Sigmoid colon (tissue), 6 donors: ENCODE measurements at regions not wholly inside any gene's neighbourhood (a gene's known extent, or its start where the extent isn't known, plus 50 kb on each side); places are given as distances from the start of the nearest gene placed in this dataset.

Experiments used
- DNase-seq: peaks from one replicate; pipeline ENCODE4 v3.0.0-alpha.2; 2019
- H3K27ac ChIP-seq, 4 donors: fragments of 200-600 bp; sonication (generic); one replicate each; pipeline ENCODE4 v1.5.1; 2016 to 2019; ENCODE audit warnings: mild to moderate bottlenecking in 1 of 4
- H3K27me3 ChIP-seq, 3 donors: fragments of 200-600 bp; sonication (generic); one replicate each; pipeline ENCODE4 v1.5.1; 2019; ENCODE audit warnings: mild to moderate bottlenecking in 1 of 3
- H3K36me3 ChIP-seq, 4 donors: fragments of 200-600 bp; sonication (generic); one replicate each; pipeline ENCODE4 v1.5.1; 2016 to 2019
- H3K4me1 ChIP-seq, 4 donors: fragments of 200-600 bp; sonication (generic); one replicate each; pipeline ENCODE4 v1.5.1; 2017 to 2019
- H3K4me3 ChIP-seq, 4 donors: fragments of 200-600 bp; sonication (generic); one replicate each; pipeline ENCODE4 v1.5.1; 2017 to 2019; ENCODE audit warnings: mild to moderate bottlenecking in 2 of 4, moderate library complexity in 1 of 4
- H3K9me3 ChIP-seq, 4 donors: fragments of 200-600 bp in 3 of 4; sonication (generic) in 3 of 4; one replicate each; pipeline versions ENCODE4 v1.5.1 to v1.6.1; 2013 to 2019
- CTCF ChIP-seq, 4 experiments: fragments of 450-650 bp in 3 of 4; fragments of 200-600 bp in 1 of 4; IDR thresholded peaks; one replicate each; pipeline ENCODE4 v1.5.1; 2016 to 2019; ENCODE audit warnings: antibody characterized with exemption in 4 of 4, mild to moderate bottlenecking in 3 of 4, moderate library complexity in 2 of 4
- EP300 ChIP-seq, 4 donors: sonication (generic); formaldehyde crosslinking; IDR thresholded peaks; one replicate each; pipeline ENCODE4 v1.6.1; 2017; ENCODE audit warnings: antibody characterized with exemption in 4 of 4
- POLR2A ChIP-seq, 2 donors: fragments of 450-650 bp; IDR thresholded peaks; one replicate each; pipeline ENCODE4 v1.6.1; 2016; ENCODE audit warnings: antibody characterized with exemption in 2 of 2, mild to moderate bottlenecking in 2 of 2, moderate library complexity in 2 of 2
- POLR2AphosphoS5 ChIP-seq, 4 donors: sonication (generic); formaldehyde crosslinking; IDR thresholded peaks; one replicate each; pipeline ENCODE4 v1.6.1; 2017; ENCODE audit warnings: antibody characterized with exemption in 4 of 4
- WGBS, 2 donors: extraction: QIAGEN DNeasy Blood & Tissue Kit; methylation state at CpG; one replicate each; pipeline ENCODE4 v1.1.7; 2013; 5-methylcytosine and 5-hydroxymethylcytosine counted together
- intact Hi-C: fragments of 100-400 bp; cut with DNase I; formaldehyde crosslinking; loops from one replicate; pipeline ENCODE4 v1.15.1; 2023
- donor health status: healthy with polysubstance abuse.
- donor health status: healthy.

GRCh38 chr11:39209981-39210380 lies 2249.5 kb downstream of the LRRC4C start:
- Histone ChIP-seq H3K4me1 (no peaks in the 10 kb centered on the region), H3K9me3 (no peaks in the 10 kb centered on the region), H3K36me3 (no peaks in the 10 kb centered on the region), H3K4me3 (no peak overlapping the region), H3K27ac (no peak overlapping the region), H3K27me3 (no peaks in the 10 kb centered on the region)
- intact Hi-C loops, result no loop called here
- WGBS, 2 donors, result 84 to 87% methylated on average over 2 of the region's 2 CpGs
- no peak for DNase-seq
- TF ChIP-seq POLR2A (IDR thresholded peaks at IDR 0.05) (no peak), EP300 (IDR thresholded peaks at IDR 0.05) (no peak), CTCF (IDR thresholded peaks at IDR 0.05) (no peak), POLR2AphosphoS5 (IDR thresholded peaks at IDR 0.05) (no peak)

- 53 to 67% methylated on average over 3 of the region's 3 CpGs for WGBS, 2 donors
- H3K4me1 ChIP-seq, result no peaks in the 10 kb centered on the region
- no peak overlapping the region for H3K27ac ChIP-seq
- no peaks in the 10 kb centered on the region for H3K27me3 ChIP-seq
- TF ChIP-seq POLR2A (IDR thresholded peaks at IDR 0.05) (no peak), POLR2AphosphoS5 (IDR thresholded peaks at IDR 0.05) (no peak), CTCF (IDR thresholded peaks at IDR 0.05) (no peak), EP300 (IDR thresholded peaks at IDR 0.05) (no peak)
- no peaks in the 10 kb centered on the region for H3K36me3 ChIP-seq
- no peak for DNase-seq
- H3K4me3 ChIP-seq, result no peak overlapping the region
- intact Hi-C loops, result no loop called here
- H3K9me3 ChIP-seq, result no peaks in the 10 kb centered on the region
Observed at GRCh38 chr11:39205236-39205995, 2254.0 kb downstream of the LRRC4C start.

GRCh38 chr11:39192671-39193070 lies 2266.8 kb downstream of the LRRC4C start:
- WGBS, 2 donors, result 96 to 97% methylated on average over 24 of the region's 24 CpGs
- H3K9me3 ChIP-seq, result no peaks in the 10 kb centered on the region
- no peaks in the 10 kb centered on the region for H3K4me1 ChIP-seq
- H3K27me3 ChIP-seq, result no peaks in the 10 kb centered on the region
- TF ChIP-seq POLR2A (IDR thresholded peaks at IDR 0.05), result no peak
- no peak for TF ChIP-seq CTCF (IDR thresholded peaks at IDR 0.05)
- no peak for TF ChIP-seq EP300 (IDR thresholded peaks at IDR 0.05)
- no peak for TF ChIP-seq POLR2AphosphoS5 (IDR thresholded peaks at IDR 0.05)
- no peak overlapping the region for H3K27ac ChIP-seq
- H3K4me3 ChIP-seq, result no peak overlapping the region
- no peak for DNase-seq
- H3K36me3 ChIP-seq, result no peaks in the 10 kb centered on the region
- intact Hi-C loops, result no loop called here

GRCh38 chr11:39190751-39191150 lies 2268.7 kb downstream of the LRRC4C start:
- Histone ChIP-seq H3K4me1 (no peaks in the 10 kb centered on the region), H3K27ac (no peak overlapping the region), H3K27me3 (no peaks in the 10 kb centered on the region), H3K36me3 (no peaks in the 10 kb centered on the region), H3K9me3 (no peaks in the 10 kb centered on the region), H3K4me3 (no peak overlapping the region)
- WGBS, 2 donors, result 38 to 62% methylated on average over 2 of the region's 2 CpGs
- no peak for TF ChIP-seq POLR2AphosphoS5 (IDR thresholded peaks at IDR 0.05)
- no peak for TF ChIP-seq CTCF (IDR thresholded peaks at IDR 0.05)
- TF ChIP-seq POLR2A (IDR thresholded peaks at IDR 0.05), result no peak
- TF ChIP-seq EP300 (IDR thresholded peaks at IDR 0.05), result no peak
- no peak for DNase-seq
- intact Hi-C loops, result no loop called here

GRCh38 chr11:39177678-39178077 lies 2281.8 kb downstream of the LRRC4C start:
- Histone ChIP-seq H3K4me1 (no peaks in the 10 kb centered on the region), H3K9me3 (no peaks in the 10 kb centered on the region), H3K4me3 (no peak overlapping the region), H3K27me3 (no peaks in the 10 kb centered on the region), H3K27ac (no peak overlapping the region), H3K36me3 (no peaks in the 10 kb centered on the region)
- TF ChIP-seq CTCF (IDR thresholded peaks at IDR 0.05), result no peak
- TF ChIP-seq EP300 (IDR thresholded peaks at IDR 0.05), result no peak
- no peak for TF ChIP-seq POLR2A (IDR thresholded peaks at IDR 0.05)
- TF ChIP-seq POLR2AphosphoS5 (IDR thresholded peaks at IDR 0.05), result no peak
- DNase-seq, result no peak
- WGBS, 2 donors, result 90 to 94% methylated on average over 4 of the region's 4 CpGs
- intact Hi-C loops, result no loop called here
